ENCODE measurements at regions not wholly inside any gene's neighbourhood (a gene's known extent, or its start where the extent isn't known, plus 50 kb on each side); places are given as distances from the start of the nearest gene placed in this dataset.

- Histone ChIP-seq H3K4ac (ENCODE audit: low read depth, low read length) (no peak overlapping the region), H3K27me3 (ENCODE audit: insufficient read depth, low read length, poor library complexity) (no peaks in the 10 kb centered on the region), H3K27ac (ENCODE audit: low read depth, low read length) (no peak overlapping the region), H2BK15ac (replicated peaks; ENCODE audit: low read depth) (no peak overlapping the region), H4K8ac (ENCODE audit: low read depth, low read length) (no peak overlapping the region), H3K23ac (ENCODE audit: low read length) (no peak overlapping the region), H3K56ac (ENCODE audit: low read length) (no peak overlapping the region), H2BK120ac (ENCODE audit: low read depth, low read length) (no peak overlapping the region), H3K4me3 (ENCODE audit: low read length) (no peak overlapping the region), H3K4me1 (ENCODE audit: control insufficient read depth, low read depth, low read length) (no peaks in the 10 kb centered on the region), H4K5ac (ENCODE audit: low read length) (no peak overlapping the region), H2BK5ac (ENCODE audit: low read length) (no peak overlapping the region), H3K79me1 (ENCODE audit: low read length) (no peaks in the 10 kb centered on the region), H2AK5ac (ENCODE audit: low read length) (no peak overlapping the region), H3K79me2 (ENCODE audit: control insufficient read depth, insufficient read depth, low read length) (no peaks in the 10 kb centered on the region), H3K4me2 (ENCODE audit: low read length) (no peak overlapping the region), H3K36me3 (ENCODE audit: control insufficient read depth, insufficient read depth, low read length) (no peaks in the 10 kb centered on the region), H3K18ac (ENCODE audit: low read length) (no peak overlapping the region), H3K9ac (ENCODE audit: low read length) (no peak overlapping the region)
- DNase-seq = no peak
- WGBS (ENCODE audit: extremely low coverage, insufficient coverage, low lambda C conversion rate) = no CpG with 5 or more reads among the region's 4 CpGs
These were observed 165.3 kb upstream of the ZMIZ1 start for GRCh38 chr10:78903341-78903940.

DNA sequence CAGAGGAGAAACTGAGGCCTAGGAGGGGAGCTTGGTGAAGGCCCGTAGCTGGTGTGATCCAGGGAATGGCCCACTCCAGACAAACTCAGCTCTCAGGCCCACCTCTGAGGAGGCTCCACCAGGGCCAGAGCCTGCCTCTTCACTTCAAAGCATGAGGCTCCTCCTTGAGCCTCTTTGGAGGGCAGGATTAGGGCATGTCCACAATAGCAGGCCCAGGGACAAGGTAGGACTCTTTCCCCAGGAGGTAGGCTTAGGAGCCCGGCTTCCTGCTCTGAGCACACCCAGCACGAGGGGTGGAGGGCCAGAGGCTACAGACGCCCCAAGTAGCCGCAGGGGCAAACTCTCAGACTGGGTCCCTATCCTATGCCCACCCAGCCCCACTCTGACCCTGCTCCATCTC is 164.6 kb upstream of the ZMIZ1 start:
- H4K8ac ChIP-seq (ENCODE audit: low read depth, low read length) = no peak overlapping the region
- no peak overlapping the region for H2BK5ac ChIP-seq (ENCODE audit: low read length)
- H3K56ac ChIP-seq (ENCODE audit: low read length) = no peak overlapping the region
- H3K4me2 ChIP-seq (ENCODE audit: low read length) = no peak overlapping the region
- no peaks in the 10 kb centered on the region for H3K27me3 ChIP-seq (ENCODE audit: insufficient read depth, low read length, poor library complexity)
- no peak overlapping the region for H2BK15ac ChIP-seq (replicated peaks; ENCODE audit: low read depth)
- H3K4me3 ChIP-seq (ENCODE audit: low read length) = no peak overlapping the region
- no peak overlapping the region for H3K18ac ChIP-seq (ENCODE audit: low read length)
- H2BK120ac ChIP-seq (ENCODE audit: low read depth, low read length) = no peak overlapping the region
- no peaks in the 10 kb centered on the region for H3K79me1 ChIP-seq (ENCODE audit: low read length)
- DNase-seq = no peak
- H3K79me2 ChIP-seq (ENCODE audit: control insufficient read depth, insufficient read depth, low read length) = no peaks in the 10 kb centered on the region
- no peak overlapping the region for H3K23ac ChIP-seq (ENCODE audit: low read length)
- H3K4ac ChIP-seq (ENCODE audit: low read depth, low read length) = no peak overlapping the region
- H3K4me1 ChIP-seq (ENCODE audit: control insufficient read depth, low read depth, low read length) = no peaks in the 10 kb centered on the region
- no peaks in the 10 kb centered on the region for H3K36me3 ChIP-seq (ENCODE audit: control insufficient read depth, insufficient read depth, low read length)
- H3K9ac ChIP-seq (ENCODE audit: low read length) = no peak overlapping the region
- no CpG with 5 or more reads among the region's 5 CpGs for WGBS (ENCODE audit: extremely low coverage, insufficient coverage, low lambda C conversion rate)
- no peak overlapping the region for H4K5ac ChIP-seq (ENCODE audit: low read length)
- H3K27ac ChIP-seq (ENCODE audit: low read depth, low read length) = no peak overlapping the region
- H2AK5ac ChIP-seq (ENCODE audit: low read length) = no peak overlapping the region

DNA sequence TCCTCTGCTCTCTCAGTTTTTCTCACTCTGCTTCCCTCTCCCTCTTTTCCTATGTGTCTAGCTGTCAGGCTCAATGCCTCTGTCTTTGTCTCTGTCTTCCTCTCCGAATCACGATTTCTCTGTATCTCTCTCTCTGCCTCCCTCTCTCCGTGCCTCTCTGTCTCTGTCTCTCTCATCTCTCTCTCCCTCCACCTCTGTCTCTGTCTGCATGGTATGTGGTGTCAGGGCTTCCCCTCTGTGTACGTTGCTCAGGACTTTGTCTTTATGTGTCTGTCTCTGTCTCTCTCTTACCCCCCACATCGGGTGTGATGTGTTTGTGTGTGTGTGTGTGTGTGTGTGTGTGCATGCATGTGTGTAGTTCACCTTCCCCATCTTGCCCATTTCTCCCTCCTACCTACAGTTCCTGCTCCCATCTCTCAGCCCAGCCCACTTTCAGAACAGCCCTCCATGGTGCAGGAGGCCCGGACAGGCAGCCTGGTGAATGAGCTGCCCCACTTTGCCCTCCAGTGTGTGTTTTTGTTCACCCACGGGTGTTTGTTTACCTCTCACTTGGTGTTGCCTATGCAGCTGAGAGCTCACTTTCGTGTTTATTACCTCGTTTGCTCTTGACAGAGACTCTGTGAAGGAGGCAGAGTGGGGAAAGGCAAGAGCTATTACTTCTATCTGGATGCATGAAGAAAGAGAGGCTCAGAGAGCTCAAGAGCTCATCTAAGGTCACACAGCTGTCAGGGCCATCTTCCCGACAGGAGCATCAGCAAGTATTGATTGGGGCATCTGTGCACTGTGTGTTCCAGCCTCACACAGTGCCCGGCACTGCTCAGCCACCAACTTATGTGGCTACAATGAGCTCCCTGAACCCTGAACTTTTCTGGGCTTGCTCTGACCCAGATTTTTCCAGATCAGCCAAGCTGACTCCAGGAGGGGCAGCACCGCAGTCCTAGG is 163.5 kb upstream of the ZMIZ1 start:
- H3K18ac ChIP-seq (ENCODE audit: low read length) = no peak overlapping the region

GRCh38 chr10:78905957-78906308 is 162.8 kb upstream of the ZMIZ1 start:
- no CpG with 5 or more reads among the region's 11 CpGs for WGBS (ENCODE audit: extremely low coverage, insufficient coverage, low lambda C conversion rate)
- Histone ChIP-seq H3K4me1 (ENCODE audit: control insufficient read depth, low read depth, low read length) (no peaks in the 10 kb centered on the region), H3K23ac (ENCODE audit: low read length) (no peak overlapping the region), H3K79me2 (ENCODE audit: control insufficient read depth, insufficient read depth, low read length) (no peaks in the 10 kb centered on the region), H4K5ac (ENCODE audit: low read length) (no peak overlapping the region), H2BK15ac (replicated peaks; ENCODE audit: low read depth) (no peak overlapping the region), H3K4me2 (ENCODE audit: low read length) (no peak overlapping the region), H3K18ac (ENCODE audit: low read length) (no peak overlapping the region), H3K79me1 (ENCODE audit: low read length) (no peaks in the 10 kb centered on the region), H3K9ac (ENCODE audit: low read length) (no peak overlapping the region), H2BK120ac (ENCODE audit: low read depth, low read length) (no peak overlapping the region), H3K27ac (ENCODE audit: low read depth, low read length) (no peak overlapping the region), H4K8ac (ENCODE audit: low read depth, low read length) (no peak overlapping the region), H3K27me3 (ENCODE audit: insufficient read depth, low read length, poor library complexity) (no peaks in the 10 kb centered on the region), H3K36me3 (ENCODE audit: control insufficient read depth, insufficient read depth, low read length) (no peaks in the 10 kb centered on the region), H2BK5ac (ENCODE audit: low read length) (no peak overlapping the region), H3K56ac (ENCODE audit: low read length) (no peak overlapping the region), H2AK5ac (ENCODE audit: low read length) (no peak overlapping the region), H3K4ac (ENCODE audit: low read depth, low read length) (no peak overlapping the region), H3K4me3 (ENCODE audit: low read length) (no peak overlapping the region)
- DNase-seq = no peak

More for the DNA sequence above, 163.5 kb upstream of the ZMIZ1 start:
- no peak overlapping the region for H3K23ac ChIP-seq (ENCODE audit: low read length)
- H3K4me1 ChIP-seq (ENCODE audit: control insufficient read depth, low read depth, low read length) = no peaks in the 10 kb centered on the region
- no peak overlapping the region for H4K5ac ChIP-seq (ENCODE audit: low read length)
- no peak overlapping the region for H2BK120ac ChIP-seq (ENCODE audit: low read depth, low read length)
- H3K27me3 ChIP-seq (ENCODE audit: insufficient read depth, low read length, poor library complexity) = no peaks in the 10 kb centered on the region
- no CpG with 5 or more reads among the region's 12 CpGs for WGBS (ENCODE audit: extremely low coverage, insufficient coverage, low lambda C conversion rate)
- no peak overlapping the region for H2BK15ac ChIP-seq (replicated peaks; ENCODE audit: low read depth)
- no peak overlapping the region for H3K27ac ChIP-seq (ENCODE audit: low read depth, low read length)
- H3K36me3 ChIP-seq (ENCODE audit: control insufficient read depth, insufficient read depth, low read length) = no peaks in the 10 kb centered on the region
- no peak overlapping the region for H4K8ac ChIP-seq (ENCODE audit: low read depth, low read length)
- DNase-seq = no peak
- H2BK5ac ChIP-seq (ENCODE audit: low read length) = no peak overlapping the region
- H3K4ac ChIP-seq (ENCODE audit: low read depth, low read length) = no peak overlapping the region
- H3K4me2 ChIP-seq (ENCODE audit: low read length) = no peak overlapping the region
- H3K56ac ChIP-seq (ENCODE audit: low read length) = peak overlapping the region; percentile 10
- H3K79me1 ChIP-seq (ENCODE audit: low read length) = no peaks in the 10 kb centered on the region
- H2AK5ac ChIP-seq (ENCODE audit: low read length) = no peak overlapping the region
- H3K79me2 ChIP-seq (ENCODE audit: control insufficient read depth, insufficient read depth, low read length) = no peaks in the 10 kb centered on the region
- no peak overlapping the region for H3K9ac ChIP-seq (ENCODE audit: low read length)
- H3K4me3 ChIP-seq (ENCODE audit: low read length) = no peak overlapping the region

DNA sequence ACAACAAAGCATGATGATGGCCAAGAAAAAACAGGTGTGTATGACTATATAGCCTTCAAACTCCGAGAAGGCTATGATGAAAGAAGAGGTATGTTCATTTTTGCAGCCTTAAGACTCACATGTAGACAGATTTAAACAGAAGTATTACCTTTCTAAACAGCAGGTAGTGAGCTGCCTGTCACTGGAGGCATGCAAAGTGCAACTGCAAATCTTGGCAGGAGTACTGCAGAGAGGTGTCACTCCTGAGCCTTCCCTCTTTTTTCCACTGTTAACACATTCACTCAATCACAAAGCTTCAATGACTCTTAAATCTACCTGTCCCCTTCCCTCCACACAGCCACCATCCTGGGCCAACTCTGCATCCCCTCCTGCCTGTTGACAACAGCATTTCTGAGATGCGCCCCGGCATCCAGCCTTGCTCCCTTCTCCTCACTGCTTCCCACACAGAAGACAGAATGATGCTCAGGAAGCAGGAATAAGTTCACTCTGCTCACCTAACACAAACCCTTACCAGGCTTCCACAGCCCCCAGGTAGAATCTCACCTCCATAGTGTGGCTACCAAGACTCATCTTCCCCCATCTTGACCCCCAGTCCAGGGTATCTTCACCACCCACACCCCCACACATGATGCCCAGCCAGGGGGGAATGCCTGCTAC is 161.9 kb upstream of the ZMIZ1 start:
- no peaks in the 10 kb centered on the region for H3K4me1 ChIP-seq (ENCODE audit: control insufficient read depth, low read depth, low read length)
- no peak overlapping the region for H4K5ac ChIP-seq (ENCODE audit: low read length)
- H3K23ac ChIP-seq (ENCODE audit: low read length) = no peak overlapping the region
- H3K4me2 ChIP-seq (ENCODE audit: low read length) = no peak overlapping the region
- no peak overlapping the region for H3K18ac ChIP-seq (ENCODE audit: low read length)
- no peak overlapping the region for H3K56ac ChIP-seq (ENCODE audit: low read length)
- WGBS (ENCODE audit: extremely low coverage, insufficient coverage, low lambda C conversion rate) = no CpG with 5 or more reads among the region's 3 CpGs
- no peaks in the 10 kb centered on the region for H3K36me3 ChIP-seq (ENCODE audit: control insufficient read depth, insufficient read depth, low read length)
- no peak overlapping the region for H3K4ac ChIP-seq (ENCODE audit: low read depth, low read length)
- no peak overlapping the region for H3K27ac ChIP-seq (ENCODE audit: low read depth, low read length)
- H2BK15ac ChIP-seq (replicated peaks; ENCODE audit: low read depth) = no peak overlapping the region
- H3K79me1 ChIP-seq (ENCODE audit: low read length) = no peaks in the 10 kb centered on the region
- H3K9ac ChIP-seq (ENCODE audit: low read length) = no peak overlapping the region
- no peak overlapping the region for H3K4me3 ChIP-seq (ENCODE audit: low read length)
- H4K8ac ChIP-seq (ENCODE audit: low read depth, low read length) = no peak overlapping the region
- H2BK120ac ChIP-seq (ENCODE audit: low read depth, low read length) = no peak overlapping the region
- no peak overlapping the region for H2AK5ac ChIP-seq (ENCODE audit: low read length)
- H3K27me3 ChIP-seq (ENCODE audit: insufficient read depth, low read length, poor library complexity) = no peaks in the 10 kb centered on the region
- DNase-seq = no peak
- no peaks in the 10 kb centered on the region for H3K79me2 ChIP-seq (ENCODE audit: control insufficient read depth, insufficient read depth, low read length)
- H2BK5ac ChIP-seq (ENCODE audit: low read length) = no peak overlapping the region

All from mesendoderm (in vitro differentiated cells).